HEK293T (cell line): ENCODE measurements at regions not wholly inside any gene's neighbourhood (a gene's known extent, or its start where the extent isn't known, plus 50 kb on each side); places are given as distances from the start of the nearest gene placed in this dataset.

Experiments used
- BHLHE40 ChIP-seq: fragments of 450-650 bp; IDR thresholded peaks from 2 replicates; pipeline ENCODE4 v1.6.1; 2016; ENCODE audit warnings: mild to moderate bottlenecking, moderate library complexity, borderline replicate concordance
- FOXA1 ChIP-seq: fragments of 450-650 bp; IDR thresholded peaks from 2 replicates; pipeline ENCODE4 v1.6.1; 2016; ENCODE audit warnings: mild to moderate bottlenecking
- FOXK2 ChIP-seq: fragments of 450-650 bp; IDR thresholded peaks from 2 replicates; pipeline ENCODE4 v1.6.1; 2016; ENCODE audit warnings: mild to moderate bottlenecking
- HDGF ChIP-seq: fragments of 450-650 bp; IDR thresholded peaks from 2 replicates; pipeline ENCODE4 v1.6.1; 2017; ENCODE audit warnings: antibody characterized with exemption, borderline replicate concordance
- L3MBTL2 ChIP-seq: fragments of 450-650 bp; conservative IDR thresholded peaks from 2 replicates; pipeline ENCODE4 v1.6.1; 2016; ENCODE audit warnings: mild to moderate bottlenecking
- PKNOX1 ChIP-seq: fragments of 450-650 bp; IDR thresholded peaks from 2 replicates; pipeline ENCODE4 v1.6.1; 2016
- SP1 ChIP-seq: fragments of 450-650 bp; IDR thresholded peaks from 2 replicates; pipeline ENCODE4 v1.6.1; 2017
- SUZ12 ChIP-seq: fragments of 450-650 bp; IDR thresholded peaks from 2 replicates; pipeline ENCODE4 v1.6.1; 2016; ENCODE audit warnings: mild to moderate bottlenecking
- TARDBP ChIP-seq: fragments of 450-650 bp; IDR thresholded peaks from 2 replicates; pipeline ENCODE4 v1.6.1; 2016
- ZNF384 ChIP-seq: fragments of 450-650 bp; IDR thresholded peaks from 2 replicates; pipeline ENCODE4 v1.6.1; 2016

- TF ChIP-seq FOXA1 (no peak), BHLHE40 (no peak), PKNOX1 (no peak), SUZ12 (no peak), SP1 (no peak), L3MBTL2 (no peak), FOXK2 (no peak), ZNF384 (no peak), HDGF (no peak), TARDBP (no peak)
Observed at GRCh38 chr7:9023675-9024294, 590.4 kb downstream of the NXPH1 start.
